ENCODE measurements at regions not wholly inside any gene's neighbourhood (a gene's known extent, or its start where the extent isn't known, plus 50 kb on each side); places are given as distances from the start of the nearest gene placed in this dataset.

DNA sequence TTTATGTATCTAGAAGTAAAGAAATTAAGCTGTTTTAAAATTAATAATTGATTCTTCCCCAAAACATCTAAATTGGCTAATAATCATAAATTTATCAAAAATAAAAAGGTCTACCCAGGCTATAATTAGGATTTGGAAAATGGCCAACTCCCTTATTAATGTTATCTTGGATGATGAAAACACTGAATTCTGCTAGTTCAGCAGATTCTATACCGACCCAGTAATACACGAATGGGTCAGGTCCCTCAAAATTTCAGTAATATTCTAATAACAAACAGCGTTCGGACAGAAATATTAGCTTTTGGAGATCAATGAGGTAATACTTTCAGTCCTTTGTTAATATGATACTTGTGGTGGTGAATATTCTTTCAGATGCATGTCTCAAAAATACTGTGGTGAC, 360.7 kb upstream of the MGMT start:
- DNase-seq (ENCODE audit: low read depth): no peak

DNA sequence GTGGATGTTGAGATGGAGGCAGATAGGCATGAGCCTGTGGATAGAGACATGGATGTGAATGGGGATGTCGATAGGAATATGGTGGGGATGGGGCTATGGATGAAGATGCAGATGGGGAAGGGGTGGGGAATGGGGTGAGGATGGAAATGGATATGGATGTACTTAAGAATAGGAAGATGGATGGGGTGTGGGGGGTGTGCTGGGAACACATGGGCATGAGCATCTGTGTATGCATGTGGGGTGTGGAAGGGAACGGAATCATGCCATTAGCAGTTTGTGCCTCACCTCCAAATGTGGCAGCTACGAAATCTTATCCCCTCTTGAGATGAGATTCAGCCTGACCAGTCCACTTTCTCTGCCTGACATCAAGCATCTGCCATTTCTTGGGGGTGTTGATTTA, 359.5 kb upstream of the MGMT start:
- no peak for DNase-seq (ENCODE audit: low read depth)

DNA sequence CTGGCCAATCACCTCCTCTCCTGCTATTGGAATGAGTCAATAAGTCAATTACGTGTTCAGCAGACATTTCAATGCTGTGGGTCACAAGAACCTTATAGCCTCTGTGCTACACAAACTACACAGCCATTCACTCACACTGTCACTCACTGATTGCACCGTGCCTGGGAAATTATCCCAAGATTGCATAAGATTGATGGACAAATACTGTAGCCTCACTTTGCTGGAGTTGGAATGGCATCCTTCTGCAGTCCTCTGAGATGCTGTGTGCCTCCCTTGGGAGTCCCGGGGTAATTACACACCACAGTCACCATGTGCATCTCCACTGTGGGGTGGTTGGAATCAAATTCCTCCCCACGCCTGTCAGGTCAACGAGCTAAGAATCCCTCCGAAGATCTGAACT, 358.7 kb upstream of the MGMT start:
- DNase-seq (ENCODE audit: low read depth): no peak

DNA sequence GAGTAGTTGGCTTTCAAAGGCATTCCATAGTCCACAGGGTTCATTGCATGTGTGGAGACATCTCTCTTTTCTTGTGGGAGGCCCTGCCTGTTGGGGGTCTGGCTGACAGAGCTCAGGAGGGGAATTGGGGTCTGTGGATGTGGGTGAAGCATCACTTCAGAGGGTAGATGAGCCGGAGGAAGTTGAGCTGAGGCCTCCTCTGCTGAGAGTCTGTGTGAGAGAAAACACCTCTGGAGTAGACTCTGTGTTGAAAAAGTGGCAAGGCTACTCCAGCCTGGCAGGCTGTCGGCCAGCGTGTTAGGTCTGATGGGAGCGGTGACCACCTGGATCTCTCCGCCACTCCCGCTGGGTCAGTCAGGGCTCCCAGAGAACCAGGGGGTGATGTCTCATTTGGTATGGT, 358.0 kb upstream of the MGMT start:
- no peak for DNase-seq (ENCODE audit: low read depth)

GRCh38 chr10:129110780-129111179, 356.3 kb upstream of the MGMT start:
- DNase-seq (ENCODE audit: low read depth): no peak

DNA sequence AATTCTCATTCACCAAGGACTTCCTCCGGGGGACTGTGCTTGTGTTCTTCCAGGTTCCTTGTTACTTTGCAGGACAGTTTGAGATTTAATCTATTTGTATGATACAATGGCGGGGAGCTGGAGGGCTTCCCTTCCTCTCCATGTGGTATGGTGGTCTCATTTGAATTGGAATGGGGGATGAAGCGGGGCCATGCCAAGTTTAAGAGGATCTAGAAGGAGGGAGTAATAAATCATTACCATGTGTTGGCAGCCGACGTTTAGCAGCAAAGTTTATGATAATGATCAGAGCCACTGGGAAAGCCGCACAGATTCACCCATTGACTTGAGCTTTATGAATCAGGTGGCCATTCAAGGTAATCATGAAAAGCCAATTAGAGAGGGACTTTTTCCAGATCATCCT, 355.1 kb upstream of the MGMT start:
- no peak for DNase-seq (ENCODE audit: low read depth)

DNA sequence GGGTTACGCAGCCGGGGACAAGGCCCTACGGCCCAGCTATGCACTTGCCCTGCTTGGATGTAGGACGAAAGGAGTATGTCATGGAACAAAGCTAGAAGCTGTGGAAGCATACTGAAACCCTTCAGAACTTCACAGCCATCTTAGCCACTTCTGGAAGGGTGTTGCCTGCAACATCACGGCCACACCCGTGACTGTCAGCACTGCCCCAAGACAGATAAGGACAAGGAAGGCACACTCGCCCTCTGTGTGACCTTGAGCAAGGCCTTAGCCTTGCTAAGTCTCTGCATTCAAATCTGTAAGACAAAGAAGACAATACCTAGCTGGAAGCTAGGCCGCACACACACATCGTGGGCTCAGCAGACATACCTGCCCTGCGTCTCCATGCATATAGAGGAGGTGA, 352.5 kb upstream of the MGMT start:
- DNase-seq (ENCODE audit: low read depth): no peak

- no peak for DNase-seq (ENCODE audit: low read depth)
These were observed 350.7 kb upstream of the MGMT start for GRCh38 chr10:129116371-129116770.

GRCh38 chr10:129120441-129120840, 346.6 kb upstream of the MGMT start:
- DNase-seq (ENCODE audit: low read depth): no peak

DNA sequence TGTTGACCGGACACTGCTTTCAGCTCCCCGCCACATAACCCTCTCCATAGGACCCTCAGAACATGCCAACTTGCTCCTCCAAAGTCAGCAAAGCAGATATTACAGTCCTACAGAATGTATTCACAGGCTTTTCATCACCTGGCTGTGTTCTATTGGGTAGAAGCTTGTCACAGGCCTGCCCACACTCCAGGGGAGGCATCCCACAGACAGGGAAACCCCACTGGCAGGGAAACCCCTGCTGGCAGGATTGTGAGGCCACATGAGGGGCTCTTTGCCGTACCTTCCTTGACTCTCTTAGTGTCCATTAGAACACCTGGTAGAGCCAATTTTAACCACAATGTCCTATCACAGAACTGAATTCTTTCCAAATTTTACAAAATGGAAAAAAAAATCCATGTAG, 344.2 kb upstream of the MGMT start:
- no peak for DNase-seq (ENCODE audit: low read depth)

DNA sequence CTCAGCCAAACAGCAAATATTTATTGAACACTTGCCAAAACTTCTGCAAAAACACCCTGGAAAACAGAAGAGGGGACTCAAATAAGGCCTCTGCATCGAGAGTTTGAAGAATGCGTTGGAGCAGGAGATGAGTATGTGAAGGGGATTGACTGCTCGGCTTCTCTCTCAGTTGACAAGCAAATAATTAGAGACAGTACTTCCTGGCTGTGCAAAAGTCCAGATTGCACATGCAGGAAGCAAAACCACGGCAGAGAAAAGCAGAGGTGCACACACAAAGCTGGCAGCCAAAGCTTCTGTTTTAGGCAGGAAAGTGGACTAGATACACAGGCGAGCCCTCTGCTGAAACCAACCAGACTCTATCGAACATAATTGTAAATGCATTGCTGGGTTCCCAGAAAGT, 343.6 kb upstream of the MGMT start:
- DNase-seq (ENCODE audit: low read depth): no peak

DNA sequence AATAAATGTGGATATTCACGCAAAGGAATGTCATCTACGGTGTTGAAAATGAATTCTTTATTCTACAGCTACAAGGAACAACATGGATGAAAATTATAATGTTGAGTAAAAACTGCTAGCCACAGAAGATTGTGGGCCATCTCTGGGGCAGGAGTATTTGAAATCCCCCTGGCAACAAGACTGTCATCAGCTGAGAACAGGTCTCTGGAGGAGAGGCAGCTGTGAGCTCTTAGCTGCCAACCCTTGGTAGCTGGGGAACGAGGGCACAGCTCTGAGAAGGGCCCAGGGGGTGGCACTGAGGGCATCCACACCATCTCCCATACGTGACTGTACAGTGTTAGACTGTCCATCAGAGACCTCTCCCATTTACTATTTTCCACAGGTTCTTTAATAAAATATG, 340.1 kb upstream of the MGMT start:
- DNase-seq (ENCODE audit: low read depth): no peak

DNA sequence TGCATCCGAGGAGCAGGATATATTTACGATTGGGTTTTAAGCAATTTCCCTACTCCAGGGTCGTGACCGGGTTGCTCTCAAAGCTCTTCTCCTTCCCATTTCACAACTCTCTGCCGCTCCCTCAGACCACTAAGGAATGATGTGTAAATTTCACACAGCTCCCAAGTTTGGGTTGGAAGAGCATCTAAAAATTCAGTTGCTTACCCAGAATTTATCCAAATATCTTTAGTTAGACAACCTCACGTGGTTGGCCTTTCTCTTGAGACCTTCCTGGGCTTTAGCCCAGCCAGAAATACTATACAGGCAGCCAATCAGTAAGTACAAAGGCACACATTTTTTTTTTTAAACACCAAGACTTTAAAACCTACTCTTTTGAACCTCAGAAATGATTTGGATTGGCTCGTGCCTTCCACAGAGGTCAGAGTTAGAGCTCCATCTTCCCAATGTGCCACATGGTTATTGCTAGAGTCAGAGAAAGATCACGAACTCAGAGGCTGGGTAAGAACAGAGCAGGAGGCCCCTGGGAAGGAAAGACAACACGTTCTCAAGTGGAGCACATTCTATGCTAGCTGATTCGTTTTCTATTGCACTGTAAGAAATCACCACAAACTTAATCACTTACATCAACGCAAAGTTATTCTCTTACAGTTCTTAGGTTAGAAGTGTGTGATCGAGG, 335.4 kb upstream of the MGMT start:
- DNase-seq (ENCODE audit: low read depth): no peak

DNA sequence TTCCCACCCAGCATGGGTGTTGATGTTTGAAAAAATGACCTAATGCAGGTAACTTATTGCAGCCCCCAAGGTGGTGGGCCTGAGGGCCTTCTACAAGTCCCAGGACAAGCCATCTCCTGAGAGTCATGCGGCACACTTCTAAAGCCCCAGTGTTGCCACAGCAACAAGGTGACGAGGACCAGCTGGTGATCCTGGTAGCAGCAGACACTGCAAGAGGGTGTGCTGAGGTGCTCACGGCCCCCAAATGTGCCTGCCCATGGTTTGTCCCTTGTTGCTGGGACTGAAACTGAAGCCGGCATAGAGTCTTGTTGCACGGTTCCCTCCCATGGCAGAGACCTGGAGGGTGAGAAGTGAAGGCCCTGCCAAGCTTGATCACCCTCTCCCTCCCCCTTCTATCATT, 333.2 kb upstream of the MGMT start:
- no peak for DNase-seq (ENCODE audit: low read depth)

DNA sequence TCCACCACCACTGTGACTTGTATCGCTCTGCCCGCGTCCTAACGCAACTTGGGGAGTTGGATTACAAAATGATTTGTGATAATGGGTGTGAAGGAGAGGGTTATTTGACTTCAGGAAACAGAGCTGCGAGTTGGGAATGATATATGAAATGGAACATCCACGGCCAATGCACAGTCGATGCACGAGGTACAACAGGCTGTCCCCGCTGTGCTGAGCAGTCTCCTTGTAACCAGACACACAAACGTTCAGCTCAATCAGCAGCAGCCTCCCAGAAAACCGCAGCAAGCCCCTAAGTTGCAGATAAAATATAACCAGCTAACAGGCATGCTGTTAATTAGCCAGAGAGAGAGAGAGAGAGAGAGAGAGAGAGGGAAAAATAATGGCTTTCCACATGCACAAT, 332.7 kb upstream of the MGMT start:
- no peak for DNase-seq (ENCODE audit: low read depth)

DNA sequence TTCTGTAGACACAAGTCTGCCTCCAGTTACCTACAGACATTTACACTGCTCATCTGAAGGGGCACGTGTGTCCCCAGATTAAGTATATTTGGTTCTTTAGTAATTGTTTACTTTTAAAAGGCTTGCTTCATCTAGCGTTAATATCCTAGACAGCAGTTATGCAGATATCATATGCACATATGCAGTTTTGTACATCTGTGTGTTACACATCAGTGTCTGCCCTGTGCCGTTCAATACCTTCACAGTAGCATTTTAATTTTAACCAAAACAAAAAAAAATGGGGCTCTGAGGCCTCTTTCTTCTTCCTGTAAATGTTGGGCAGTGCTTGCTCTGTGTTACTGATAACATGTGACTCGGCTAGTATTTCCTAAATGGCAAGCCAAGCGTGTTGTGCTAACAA, 331.4 kb upstream of the MGMT start:
- no peak for DNase-seq (ENCODE audit: low read depth)

DNA sequence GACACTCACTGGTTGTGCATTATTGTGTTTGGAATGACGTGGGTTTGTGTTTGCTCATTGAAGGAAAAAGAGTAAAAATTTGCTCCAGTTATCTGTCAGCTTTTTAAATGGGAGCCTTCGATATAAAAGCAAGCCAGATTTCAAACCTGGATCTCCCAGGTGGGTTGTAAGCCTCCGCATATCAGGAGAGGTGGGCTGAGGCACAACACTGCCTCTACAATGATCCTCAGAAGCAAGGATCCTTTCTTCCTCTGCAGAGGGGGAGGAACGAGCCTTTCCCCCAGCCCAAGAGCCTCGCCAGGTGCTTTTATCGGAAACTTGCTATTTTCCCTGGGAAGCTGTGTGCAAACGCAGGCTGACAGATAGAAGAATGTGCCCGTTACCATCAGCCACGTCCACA, 331.0 kb upstream of the MGMT start:
- no peak for DNase-seq (ENCODE audit: low read depth)

GRCh38 chr10:129136951-129137350, 330.1 kb upstream of the MGMT start:
- no peak for DNase-seq (ENCODE audit: low read depth)

DNA sequence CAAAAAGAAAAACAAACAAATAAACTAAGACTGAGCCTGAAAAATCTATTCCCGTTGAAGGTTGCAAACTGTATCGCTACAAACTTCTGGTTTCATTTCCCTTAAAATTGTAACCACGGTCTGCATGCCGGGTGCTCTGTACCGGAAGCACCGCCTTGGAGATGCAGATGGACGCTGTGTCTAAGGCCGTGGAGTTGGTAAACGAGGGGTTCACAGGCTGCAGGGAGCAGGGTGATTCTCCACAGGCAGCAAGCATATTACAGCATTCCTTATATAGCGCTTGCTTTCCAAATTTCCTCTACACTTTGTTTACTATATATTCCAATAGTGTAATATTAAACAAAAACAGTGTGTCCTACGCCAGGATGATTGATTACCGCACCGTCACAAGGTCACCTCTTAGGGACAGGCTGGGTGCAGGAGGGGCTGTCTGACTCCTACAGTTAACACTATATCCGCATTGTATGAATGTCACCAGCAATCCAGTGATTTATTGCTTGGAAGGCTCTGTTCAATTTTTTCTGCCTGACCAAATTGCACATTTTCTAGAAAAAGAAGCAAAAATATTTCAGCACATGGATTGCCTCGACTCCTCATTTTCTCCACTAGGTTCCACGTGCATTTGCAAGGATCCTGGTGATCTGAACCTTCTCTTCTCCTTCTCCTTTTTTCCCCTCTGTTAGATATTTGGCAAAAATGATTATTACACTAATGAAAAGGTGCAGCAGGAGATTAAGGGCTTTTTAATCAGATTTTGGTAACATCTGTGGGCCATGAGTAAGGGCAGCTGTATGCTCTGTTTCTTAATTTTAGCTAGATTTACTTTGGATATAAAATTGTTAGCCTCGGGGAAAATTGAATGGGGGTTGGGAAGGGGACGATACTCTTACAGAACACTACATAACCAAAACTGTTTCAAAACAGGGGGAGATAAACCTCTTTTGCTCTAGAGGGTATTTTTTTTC, 325.8 kb upstream of the MGMT start:
- DNase-seq (ENCODE audit: low read depth): no peak

DNA sequence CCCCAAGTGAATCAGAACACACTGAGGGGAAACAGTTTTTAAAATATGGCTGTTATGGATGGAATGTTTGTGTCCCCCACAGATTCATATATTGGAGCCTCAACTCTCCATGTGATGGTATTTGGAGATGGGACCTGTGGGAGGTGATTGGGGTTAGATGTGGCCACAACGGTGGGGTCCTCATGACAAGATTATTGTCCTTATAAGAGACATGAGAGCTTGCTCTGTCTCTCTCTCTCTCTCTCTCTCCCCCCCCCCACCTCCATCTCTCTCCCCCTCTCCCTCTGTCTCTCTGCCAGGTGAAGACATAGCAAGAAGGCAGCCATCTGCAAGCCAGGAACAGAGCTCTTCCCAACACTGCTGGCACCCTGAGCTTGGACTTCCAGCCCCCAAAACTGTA, 315.8 kb upstream of the MGMT start:
- no peak for DNase-seq (ENCODE audit: low read depth)

GRCh38 chr10:129156406-129156805, 310.6 kb upstream of the MGMT start:
- DNase-seq (ENCODE audit: low read depth): no peak

GRCh38 chr10:129157185-129157584, 309.9 kb upstream of the MGMT start:
- DNase-seq (ENCODE audit: low read depth): no peak

- DNase-seq (ENCODE audit: low read depth): peak; percentile 4
These were observed 305.9 kb upstream of the MGMT start for GRCh38 chr10:129161150-129161549.

- no peak for DNase-seq (ENCODE audit: low read depth)
These were observed 303.5 kb upstream of the MGMT start for GRCh38 chr10:129163531-129163930.
